ENCODE measurements at regions not wholly inside any gene's neighbourhood (a gene's known extent, or its start where the extent isn't known, plus 50 kb on each side); places are given as distances from the start of the nearest gene placed in this dataset.

GRCh38 chr20:48483334-48484066, 344.3 kb downstream of the PREX1 start:
- CTCF ChIA-PET, result no interaction called here
- POLR2A ChIA-PET, result no interaction called here
- H3K4me1 Mint-ChIP-seq (ENCODE audit: low read depth), result no peaks in the 10 kb centered on the region
- no peaks in the 10 kb centered on the region for H3K36me3 Mint-ChIP-seq
- H3K27ac Mint-ChIP-seq, result no peak overlapping the region
- H3K27me3 Mint-ChIP-seq, result peaks cover 29% of the 10 kb centered on the region
- intact Hi-C loops (cut with micrococcal nuclease), result no loop called here
- DNase-seq, result no peak
- no peak overlapping the region for H3K4me3 Mint-ChIP-seq
- H3K9me3 Mint-ChIP-seq, result no peaks in the 10 kb centered on the region

GRCh38 chr20:48482790-48483189, 345.0 kb downstream of the PREX1 start:
- no peak overlapping the region for H3K4me3 Mint-ChIP-seq
- intact Hi-C loops (cut with micrococcal nuclease), result no loop called here
- CTCF ChIA-PET, result no interaction called here

GRCh38 chr20:48480216-48480772, 347.5 kb downstream of the PREX1 start:
- CTCF ChIA-PET, result no interaction called here
- POLR2A ChIA-PET, result no interaction called here
- Mint-ChIP-seq H3K4me1 (ENCODE audit: low read depth) (no peaks in the 10 kb centered on the region), H3K27ac (no peak overlapping the region), H3K27me3 (peaks cover 30% of the 10 kb centered on the region), H3K9me3 (no peaks in the 10 kb centered on the region), H3K36me3 (no peaks in the 10 kb centered on the region), H3K4me3 (no peak overlapping the region)
- DNase-seq, result no peak
- intact Hi-C loops (cut with micrococcal nuclease), result no loop called here

More at GRCh38 chr20:48482790-48483189, 345.0 kb downstream of the PREX1 start:
- Mint-ChIP-seq H3K4me1 (ENCODE audit: low read depth) (no peaks in the 10 kb centered on the region), H3K9me3 (no peaks in the 10 kb centered on the region), H3K27me3 (peaks cover 26% of the 10 kb centered on the region), H3K36me3 (no peaks in the 10 kb centered on the region), H3K27ac (no peak overlapping the region)
- POLR2A ChIA-PET, result no interaction called here
- no peak for DNase-seq

- Mint-ChIP-seq H3K4me3 (no peak overlapping the region), H3K27me3 (peaks cover 25% of the 10 kb centered on the region), H3K9me3 (no peaks in the 10 kb centered on the region), H3K27ac (no peak overlapping the region), H3K4me1 (ENCODE audit: low read depth) (no peaks in the 10 kb centered on the region), H3K36me3 (no peaks in the 10 kb centered on the region)
- DNase-seq, result no peak
- intact Hi-C loops (cut with micrococcal nuclease), result no loop called here
- ChIA-PET POLR2A (no interaction called here), CTCF (no interaction called here)
Observed at GRCh38 chr20:48478806-48479585, 348.8 kb downstream of the PREX1 start.

- no peak overlapping the region for H3K27ac Mint-ChIP-seq
- H3K36me3 Mint-ChIP-seq, result no peaks in the 10 kb centered on the region
- peaks cover 25% of the 10 kb centered on the region for H3K27me3 Mint-ChIP-seq
- DNase-seq, result no peak
- H3K4me1 Mint-ChIP-seq (ENCODE audit: low read depth), result no peaks in the 10 kb centered on the region
- ChIA-PET POLR2A (no interaction called here), CTCF (interaction anchor here (0.6 kb wide), 1 partner anchor 9 kb away, joined by 3 read pairs; no protein-coding TSS in a partner anchor)
- H3K4me3 Mint-ChIP-seq, result no peak overlapping the region
- H3K9me3 Mint-ChIP-seq, result no peaks in the 10 kb centered on the region
- intact Hi-C loops (cut with micrococcal nuclease), result no loop called here
Observed at GRCh38 chr20:48478370-48478769, 349.4 kb downstream of the PREX1 start.

GRCh38 chr20:48476854-48477253, 350.9 kb downstream of the PREX1 start:
- Mint-ChIP-seq H3K36me3 (no peaks in the 10 kb centered on the region), H3K27me3 (peaks cover 24% of the 10 kb centered on the region), H3K9me3 (no peaks in the 10 kb centered on the region), H3K27ac (no peak overlapping the region), H3K4me1 (ENCODE audit: low read depth) (no peaks in the 10 kb centered on the region), H3K4me3 (no peak overlapping the region)
- intact Hi-C loops (cut with micrococcal nuclease), result no loop called here
- DNase-seq, result no peak
- CTCF ChIA-PET, result no interaction called here
- POLR2A ChIA-PET, result interaction anchor here (0.5 kb wide), 1 partner anchor 867 kb away, joined by 3 read pairs; no protein-coding TSS in a partner anchor

- DNase-seq, result no peak
- POLR2A ChIA-PET, result no interaction called here
- H3K9me3 Mint-ChIP-seq, result no peaks in the 10 kb centered on the region
- intact Hi-C loops (cut with micrococcal nuclease), result no loop called here
- no peak overlapping the region for H3K4me3 Mint-ChIP-seq
- no peak overlapping the region for H3K27ac Mint-ChIP-seq
- H3K27me3 Mint-ChIP-seq, result peaks cover 7% of the 10 kb centered on the region
- no peaks in the 10 kb centered on the region for H3K36me3 Mint-ChIP-seq
- CTCF ChIA-PET, result no interaction called here
- H3K4me1 Mint-ChIP-seq (ENCODE audit: low read depth), result no peaks in the 10 kb centered on the region
Observed at GRCh38 chr20:48474022-48474421, 353.8 kb downstream of the PREX1 start.

- Mint-ChIP-seq H3K4me3 (no peak overlapping the region), H3K27me3 (peaks cover under 1% of the 10 kb centered on the region), H3K9me3 (no peaks in the 10 kb centered on the region), H3K4me1 (ENCODE audit: low read depth) (no peaks in the 10 kb centered on the region), H3K36me3 (no peaks in the 10 kb centered on the region), H3K27ac (no peak overlapping the region)
- ChIA-PET CTCF (interaction anchor here (1.4 kb wide), 1 partner anchor 149 kb away, joined by 3 read pairs; no protein-coding TSS in a partner anchor), POLR2A (no interaction called here)
- DNase-seq, result no peak
- intact Hi-C loops (cut with micrococcal nuclease), result no loop called here
Observed at GRCh38 chr20:48471759-48472408, 355.9 kb downstream of the PREX1 start.

GRCh38 chr20:48471176-48471575, 356.6 kb downstream of the PREX1 start:
- no peaks in the 10 kb centered on the region for H3K36me3 Mint-ChIP-seq
- no peaks in the 10 kb centered on the region for H3K27me3 Mint-ChIP-seq
- no peaks in the 10 kb centered on the region for H3K4me1 Mint-ChIP-seq (ENCODE audit: low read depth)
- H3K4me3 Mint-ChIP-seq, result no peak overlapping the region
- H3K27ac Mint-ChIP-seq, result no peak overlapping the region
- intact Hi-C loops (cut with micrococcal nuclease), result no loop called here
- H3K9me3 Mint-ChIP-seq, result no peaks in the 10 kb centered on the region
- no peak for DNase-seq
- POLR2A ChIA-PET, result no interaction called here
- CTCF ChIA-PET, result no interaction called here

GRCh38 chr20:48470141-48470540, 357.7 kb downstream of the PREX1 start:
- Mint-ChIP-seq H3K9me3 (no peaks in the 10 kb centered on the region), H3K27me3 (no peaks in the 10 kb centered on the region), H3K36me3 (no peaks in the 10 kb centered on the region), H3K4me1 (ENCODE audit: low read depth) (no peaks in the 10 kb centered on the region), H3K27ac (no peak overlapping the region), H3K4me3 (no peak overlapping the region)
- CTCF ChIA-PET, result no interaction called here
- no peak for DNase-seq
- POLR2A ChIA-PET, result no interaction called here
- intact Hi-C loops (cut with micrococcal nuclease), result no loop called here

GRCh38 chr20:48469026-48469425, 358.8 kb downstream of the PREX1 start:
- Mint-ChIP-seq H3K27ac (no peak overlapping the region), H3K4me3 (no peak overlapping the region), H3K27me3 (no peaks in the 10 kb centered on the region), H3K36me3 (no peaks in the 10 kb centered on the region), H3K4me1 (ENCODE audit: low read depth) (no peaks in the 10 kb centered on the region), H3K9me3 (no peaks in the 10 kb centered on the region)
- CTCF ChIA-PET, result interaction anchor here (0.6 kb wide), 1 partner anchor 9 kb away, joined by 3 read pairs; no protein-coding TSS in a partner anchor
- intact Hi-C loops (cut with micrococcal nuclease), result no loop called here
- POLR2A ChIA-PET, result no interaction called here
- no peak for DNase-seq

GRCh38 chr20:48468571-48468970, 359.2 kb downstream of the PREX1 start:
- CTCF ChIA-PET, result no interaction called here
- H3K9me3 Mint-ChIP-seq, result no peaks in the 10 kb centered on the region

More at GRCh38 chr20:48468571-48468970, 359.2 kb downstream of the PREX1 start:
- no peak for DNase-seq
- no peak overlapping the region for H3K4me3 Mint-ChIP-seq
- H3K27ac Mint-ChIP-seq, result no peak overlapping the region
- no peaks in the 10 kb centered on the region for H3K4me1 Mint-ChIP-seq (ENCODE audit: low read depth)
- H3K36me3 Mint-ChIP-seq, result no peaks in the 10 kb centered on the region
- POLR2A ChIA-PET, result no interaction called here
- intact Hi-C loops (cut with micrococcal nuclease), result no loop called here
- H3K27me3 Mint-ChIP-seq, result no peaks in the 10 kb centered on the region

Data from activated CD4-positive, alpha-beta memory T cell treated with anti-CD3 and anti-CD28 coated beads for 36 hours (primary cell).